OCI-LY3 (cell line): ENCODE measurements at regions not wholly inside any gene's neighbourhood (a gene's known extent, or its start where the extent isn't known, plus 50 kb on each side); places are given as distances from the start of the nearest gene placed in this dataset.

Source experiments
- H2AFZ ChIP-seq: fragments of 200-600, 300-600 bp; shearing (Covaris generic); 2 replicates; pipeline ENCODE4 v1.6.0; 2014; ENCODE audit warnings: antibody characterized with exemption, low read depth, low read length
- H3K27ac ChIP-seq: fragments of 200-600, 300-600 bp; sonication (generic); 2 replicates; pipeline ENCODE4 v1.5.1; 2014; ENCODE audit warnings: mild to moderate bottlenecking, low read length, moderate library complexity, mixed read lengths
- H3K27me3 ChIP-seq: fragments of 200-600, 300-600 bp; sonication (generic); 2 replicates; pipeline ENCODE4 v1.6.1; 2014; ENCODE audit warnings: low read depth, low read length, mixed read lengths
- H3K36me3 ChIP-seq: fragments of 200-600, 300-600 bp; sonication (generic); replicated peaks from 2 replicates; pipeline ENCODE3; 2014; ENCODE audit warnings: low read depth, low read length, mixed read lengths
- H3K4me1 ChIP-seq: fragments of 300-600, 200-600 bp; sonication (generic); 2 replicates; pipeline ENCODE4 v1.6.1; 2014; ENCODE audit warnings: low read length, mixed read lengths
- H3K4me2 ChIP-seq: fragments of 200-600, 300-600 bp; sonication (generic); 2 replicates; pipeline ENCODE4 v1.6.1; 2014; ENCODE audit warnings: low read length, mixed read lengths
- H3K4me3 ChIP-seq: fragments of 300-600, 200-600 bp; sonication (generic); 2 replicates; pipeline ENCODE4 v1.5.1; 2014; ENCODE audit warnings: antibody characterized with exemption, mild to moderate bottlenecking, low read length, moderate library complexity
- H3K79me2 ChIP-seq: fragments of 300-600, 200-600 bp; shearing (Covaris generic); 2 replicates; pipeline ENCODE4 v1.6.1; 2014; ENCODE audit warnings: mild to moderate bottlenecking, low read length, mixed read lengths
- H3K9ac ChIP-seq: fragments of 300-600, 200-600 bp; shearing (Covaris generic); 2 replicates; pipeline ENCODE4 v1.6.0; 2014; ENCODE audit warnings: mild to moderate bottlenecking, low read length, moderate library complexity
- H3K9me3 ChIP-seq: fragments of 200-600, 300-600 bp; shearing (Covaris generic); 2 replicates; pipeline ENCODE4 v1.6.1; 2014; ENCODE audit warnings: low read length, mixed read lengths; ENCODE audit not compliant: insufficient read depth
- H4K20me1 ChIP-seq: fragments of 200-600, 300-600 bp; sonication (generic); 2 replicates; pipeline ENCODE4 v1.6.1; 2016; ENCODE audit warnings: low read length, mixed read lengths; ENCODE audit not compliant: insufficient read depth
- CTCF ChIP-seq: fragments of 200-600, 300-600 bp; sonication (generic); IDR thresholded peaks from 2 replicates; pipeline ENCODE4 v1.5.1; 2014; ENCODE audit warnings: antibody characterized with exemption, low read length, low read depth
- EZH2phosphoT487 ChIP-seq: fragments of 200-600 bp; shearing (Covaris generic); IDR thresholded peaks from 2 replicates; pipeline ENCODE4 v1.6.1; 2018; ENCODE audit warnings: antibody characterized with exemption, mixed run types, low read depth

- Histone ChIP-seq H3K27me3 (no peaks in the 10 kb centered on the region), H3K36me3 (no peaks in the 10 kb centered on the region), H4K20me1 (no peaks in the 10 kb centered on the region), H3K79me2 (no peaks in the 10 kb centered on the region), H3K4me3 (no peak overlapping the region), H2AFZ (no peak overlapping the region), H3K27ac (no peak overlapping the region), H3K9ac (no peak overlapping the region), H3K9me3 (no peaks in the 10 kb centered on the region), H3K4me2 (no peak overlapping the region), H3K4me1 (no peaks in the 10 kb centered on the region)
- TF ChIP-seq EZH2phosphoT487 (no peak), CTCF (no peak)
These were observed 362.3 kb upstream of the RGMA start for GRCh38 chr15:93451265-93451664.

DNA sequence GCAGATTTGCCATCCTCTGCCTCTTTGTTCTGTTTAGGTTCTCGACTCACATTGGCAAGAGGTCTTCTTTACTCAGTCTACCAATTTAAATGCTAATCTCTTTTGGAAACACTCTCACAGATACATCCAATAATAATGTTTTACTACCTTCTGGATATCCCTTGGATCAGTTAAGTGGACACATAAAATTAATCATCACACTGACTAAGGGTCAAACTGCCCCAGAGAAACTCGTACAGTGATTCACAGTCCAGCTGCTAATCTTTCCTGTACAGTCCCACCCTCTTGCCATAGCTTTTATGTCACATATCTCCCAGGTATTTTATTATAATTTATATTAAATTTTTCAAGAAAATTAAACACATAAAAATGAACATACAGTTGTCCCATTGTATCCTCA, 360.8 kb upstream of the RGMA start:
- Histone ChIP-seq H4K20me1 (no peaks in the 10 kb centered on the region), H3K4me2 (no peak overlapping the region), H3K4me3 (no peak overlapping the region), H3K79me2 (no peaks in the 10 kb centered on the region), H3K36me3 (no peaks in the 10 kb centered on the region), H3K9ac (no peak overlapping the region), H3K27ac (no peak overlapping the region), H2AFZ (no peak overlapping the region), H3K9me3 (no peaks in the 10 kb centered on the region), H3K4me1 (no peaks in the 10 kb centered on the region), H3K27me3 (no peaks in the 10 kb centered on the region)
- TF ChIP-seq CTCF (no peak), EZH2phosphoT487 (no peak)

GRCh38 chr15:93438310-93438709, 349.3 kb upstream of the RGMA start:
- H3K4me3 ChIP-seq, result no peak overlapping the region
- no peak overlapping the region for H3K4me2 ChIP-seq
- H4K20me1 ChIP-seq, result no peaks in the 10 kb centered on the region
- H3K9me3 ChIP-seq, result no peaks in the 10 kb centered on the region
- no peaks in the 10 kb centered on the region for H3K27me3 ChIP-seq
- no peaks in the 10 kb centered on the region for H3K36me3 ChIP-seq
- H3K9ac ChIP-seq, result no peak overlapping the region
- no peak overlapping the region for H2AFZ ChIP-seq
- H3K4me1 ChIP-seq, result no peaks in the 10 kb centered on the region
- H3K79me2 ChIP-seq, result no peaks in the 10 kb centered on the region
- TF ChIP-seq CTCF (no peak), EZH2phosphoT487 (no peak)
- no peak overlapping the region for H3K27ac ChIP-seq

DNA sequence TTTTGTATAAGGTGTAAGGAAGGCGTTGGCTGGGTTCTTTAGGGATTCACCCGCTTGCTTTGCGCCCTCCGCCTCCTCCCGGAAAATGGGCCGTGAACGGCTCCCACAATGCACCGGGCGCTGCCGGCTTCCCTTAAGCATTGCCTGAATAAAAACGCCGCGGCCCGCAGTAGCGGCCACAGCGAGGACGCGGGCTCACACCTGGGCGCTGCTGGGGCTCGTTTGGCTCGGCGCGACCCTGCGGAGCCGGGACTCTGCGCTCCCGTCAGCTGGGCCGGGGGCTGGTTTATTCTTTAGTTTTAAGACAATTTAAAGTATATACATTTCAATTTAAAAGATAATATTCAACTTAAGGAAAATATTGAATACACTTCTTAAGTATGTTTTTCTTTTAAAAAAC, 343.5 kb upstream of the RGMA start:
- H3K27me3 ChIP-seq, result no peaks in the 10 kb centered on the region
- H3K4me2 ChIP-seq, result no peak overlapping the region
- no peak overlapping the region for H2AFZ ChIP-seq

More for the DNA sequence above, 343.5 kb upstream of the RGMA start:
- no peak overlapping the region for H3K27ac ChIP-seq
- H3K9ac ChIP-seq, result no peak overlapping the region
- no peaks in the 10 kb centered on the region for H3K9me3 ChIP-seq
- no peaks in the 10 kb centered on the region for H4K20me1 ChIP-seq
- no peaks in the 10 kb centered on the region for H3K79me2 ChIP-seq
- H3K4me1 ChIP-seq, result no peaks in the 10 kb centered on the region
- no peak for TF ChIP-seq CTCF
- TF ChIP-seq EZH2phosphoT487, result no peak
- no peak overlapping the region for H3K4me3 ChIP-seq
- H3K36me3 ChIP-seq, result no peaks in the 10 kb centered on the region
